OCI-LY3 (cell line): ENCODE measurements at regions not wholly inside any gene's neighbourhood (a gene's known extent, or its start where the extent isn't known, plus 50 kb on each side); places are given as distances from the start of the nearest gene placed in this dataset.

Experiments
- CTCF ChIP-seq: fragments of 200-600, 300-600 bp; sonication (generic); IDR thresholded peaks from 2 replicates; pipeline ENCODE4 v1.5.1; 2014; ENCODE audit warnings: antibody characterized with exemption, low read length, low read depth
- EZH2phosphoT487 ChIP-seq: fragments of 200-600 bp; shearing (Covaris generic); IDR thresholded peaks from 2 replicates; pipeline ENCODE4 v1.6.1; 2018; ENCODE audit warnings: antibody characterized with exemption, mixed run types, low read depth

DNA sequence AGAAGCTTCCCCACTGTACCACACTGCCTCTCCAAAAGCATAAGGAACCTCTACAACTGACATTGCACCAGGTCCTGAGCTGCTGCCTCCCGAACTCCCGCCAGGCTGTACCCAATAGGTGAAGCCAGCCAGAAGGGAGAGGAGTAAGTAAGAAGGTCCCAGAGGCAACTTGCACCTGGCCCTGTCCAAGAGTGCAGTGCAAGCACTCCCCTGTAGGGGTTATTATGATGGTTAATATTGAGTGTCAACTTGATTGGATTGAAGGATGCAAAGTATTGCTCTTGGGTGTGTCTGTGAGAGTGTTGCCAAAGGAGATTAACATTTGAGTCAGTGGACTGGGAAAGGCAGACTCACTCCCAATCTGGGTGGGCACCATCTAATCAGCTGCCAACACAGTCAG, 879.3 kb upstream of the SLIT2 start:
- TF ChIP-seq CTCF = no peak
- no peak for TF ChIP-seq EZH2phosphoT487
